Kidney capillary endothelial cell (primary cell): ENCODE measurements at regions not wholly inside any gene's neighbourhood (a gene's known extent, or its start where the extent isn't known, plus 50 kb on each side); places are given as distances from the start of the nearest gene placed in this dataset.

Experiments used
- DNase-seq: peaks from one replicate; pipeline ENCODE4 v3.0.0-alpha.2; 2018; ENCODE audit warnings: low spot score

DNA sequence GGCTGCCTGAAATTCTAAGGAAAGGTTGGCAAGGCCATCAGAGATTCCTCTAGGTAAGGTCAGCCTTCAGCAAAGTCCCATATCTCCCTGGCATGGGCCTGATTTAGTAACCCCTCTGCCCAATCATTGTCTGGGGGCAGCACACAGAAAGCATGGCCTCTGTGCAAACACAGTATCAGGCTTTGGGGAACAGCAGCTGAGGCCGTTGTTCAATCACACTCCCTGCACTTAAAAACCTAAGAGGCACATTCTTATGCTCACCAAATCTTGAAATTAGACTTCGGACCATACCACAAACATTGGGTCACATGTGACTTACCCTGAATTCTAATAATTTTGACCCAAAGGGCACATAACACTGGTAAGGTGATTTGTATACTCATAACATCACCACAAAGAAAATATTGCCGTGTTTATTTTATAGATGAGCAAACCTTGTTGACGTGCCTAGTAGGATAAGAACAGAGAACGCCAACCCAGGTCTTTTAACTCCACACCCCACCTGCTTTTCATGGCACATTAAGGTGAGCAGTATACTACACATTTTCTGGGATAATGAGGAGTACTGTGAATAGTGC lies 212.7 kb downstream of the HNMT start:
- no peak for DNase-seq

DNA sequence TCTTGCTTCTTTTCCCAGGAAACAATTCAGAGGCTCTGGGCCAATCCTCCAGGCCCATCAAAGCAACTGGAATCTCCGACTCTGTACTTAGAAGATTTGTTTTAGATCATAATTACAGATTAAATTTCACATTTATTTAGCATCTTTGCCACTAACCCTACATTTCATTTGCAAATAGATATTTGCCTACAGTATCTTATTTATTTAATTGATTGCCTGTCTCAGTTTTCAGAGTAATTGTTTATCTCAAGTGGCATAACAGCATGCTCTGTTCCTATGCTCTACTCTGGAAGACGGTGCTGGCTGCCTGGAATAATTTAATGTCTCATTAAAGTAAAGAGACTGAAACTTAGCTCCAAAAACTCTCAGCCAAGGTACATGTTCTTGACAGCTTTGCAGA lies 213.4 kb downstream of the HNMT start:
- no peak for DNase-seq

DNA sequence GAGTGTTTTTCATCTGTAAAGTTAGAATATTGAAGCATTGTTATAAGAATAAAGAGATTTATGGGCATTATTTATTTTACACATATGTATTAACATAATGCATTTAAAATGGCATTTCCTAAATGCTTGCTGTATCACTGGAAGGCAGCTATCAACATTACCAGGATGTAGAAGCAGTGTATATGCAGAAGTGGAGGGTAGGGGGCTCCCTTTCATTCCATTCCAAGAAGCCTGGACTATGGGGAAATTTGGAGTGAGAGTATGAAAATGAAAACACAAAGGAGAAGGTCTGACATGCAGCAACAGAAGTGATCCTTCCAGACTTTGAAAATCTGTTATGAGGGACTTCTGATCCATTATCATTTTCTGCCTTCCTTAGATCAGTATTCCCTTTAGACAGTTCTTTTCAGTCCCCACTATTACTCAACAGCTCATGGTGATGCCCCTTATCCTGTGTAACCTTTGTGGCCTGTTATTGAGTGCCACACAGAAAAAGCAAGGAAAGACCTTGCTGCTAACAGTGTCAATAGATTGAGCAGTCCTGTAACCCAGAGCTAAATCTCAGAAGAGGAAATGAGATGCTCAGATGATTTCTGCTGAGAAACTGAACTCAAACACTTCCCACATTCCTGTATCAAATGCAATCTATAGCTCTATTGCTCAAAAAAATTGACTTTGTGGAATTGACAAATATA lies 216.6 kb downstream of the HNMT start:
- no peak for DNase-seq

DNA sequence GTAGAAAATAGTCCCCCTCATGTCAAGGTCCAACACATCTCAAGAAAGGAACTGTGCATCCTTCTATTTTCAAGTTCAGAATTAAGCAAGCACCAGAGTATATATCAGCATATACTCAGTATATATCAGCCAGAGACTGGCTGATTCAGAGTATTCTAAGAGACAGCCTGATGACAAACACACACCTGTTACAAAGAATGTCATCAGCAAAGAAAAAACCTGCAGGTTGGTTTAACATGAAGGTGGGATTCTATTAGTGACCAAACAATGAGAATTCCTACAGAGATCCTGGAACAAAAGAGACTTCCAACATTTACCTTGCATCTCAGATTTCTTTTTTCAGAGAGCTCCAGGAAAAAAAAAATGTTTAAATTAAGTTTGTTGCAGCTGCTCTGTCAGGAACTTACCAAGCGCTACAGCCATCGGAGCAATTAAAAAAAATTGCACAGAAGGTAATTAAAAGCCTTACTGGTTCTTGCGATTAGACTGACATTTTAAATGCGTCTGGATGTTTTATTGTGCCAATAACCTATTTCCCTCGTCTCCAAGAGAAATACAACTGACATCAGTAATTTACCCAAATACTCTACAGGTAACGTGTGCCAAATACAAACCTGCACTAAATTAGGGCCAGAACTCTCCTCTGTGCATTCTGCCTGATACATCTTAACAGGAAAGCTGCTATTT lies 218.1 kb downstream of the HNMT start:
- DNase-seq, result no peak

DNA sequence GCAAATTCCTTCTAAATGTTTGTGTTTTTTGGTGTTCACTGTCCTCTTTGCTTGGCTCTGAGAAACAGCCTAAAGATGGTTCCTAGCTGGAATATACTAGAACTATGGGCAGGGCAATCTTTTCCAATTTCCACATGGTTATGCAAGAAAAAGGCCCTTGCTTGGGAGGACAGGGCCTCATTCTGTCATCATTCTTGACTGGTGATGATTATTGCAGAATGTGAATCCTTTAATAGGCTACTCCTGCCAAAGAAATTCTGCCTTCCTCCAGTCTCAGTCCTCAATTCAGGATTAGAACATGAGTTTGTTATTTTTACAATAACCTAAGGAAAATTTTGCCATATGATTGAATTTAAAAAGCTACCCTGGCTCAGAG lies 218.7 kb downstream of the HNMT start:
- no peak for DNase-seq

DNA sequence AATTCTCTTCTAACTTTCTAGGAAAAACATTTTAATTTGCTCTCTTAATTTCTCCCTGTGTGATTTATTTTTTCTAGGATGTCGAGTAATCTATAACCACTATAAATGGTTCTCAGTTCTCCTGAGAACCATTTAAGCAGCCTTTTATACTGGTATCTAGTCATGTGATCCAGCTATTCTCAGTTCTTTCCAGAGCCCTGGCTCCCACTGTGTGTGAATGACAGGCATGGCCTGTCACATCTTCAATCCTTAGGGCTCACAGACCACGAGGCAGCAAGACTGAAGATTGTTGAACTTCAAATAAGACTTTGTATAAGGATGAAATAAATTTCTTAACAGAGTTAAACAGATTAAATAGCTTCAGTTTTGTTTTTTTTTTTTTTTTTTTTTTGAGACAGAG lies 219.4 kb downstream of the HNMT start:
- DNase-seq, result no peak

DNA sequence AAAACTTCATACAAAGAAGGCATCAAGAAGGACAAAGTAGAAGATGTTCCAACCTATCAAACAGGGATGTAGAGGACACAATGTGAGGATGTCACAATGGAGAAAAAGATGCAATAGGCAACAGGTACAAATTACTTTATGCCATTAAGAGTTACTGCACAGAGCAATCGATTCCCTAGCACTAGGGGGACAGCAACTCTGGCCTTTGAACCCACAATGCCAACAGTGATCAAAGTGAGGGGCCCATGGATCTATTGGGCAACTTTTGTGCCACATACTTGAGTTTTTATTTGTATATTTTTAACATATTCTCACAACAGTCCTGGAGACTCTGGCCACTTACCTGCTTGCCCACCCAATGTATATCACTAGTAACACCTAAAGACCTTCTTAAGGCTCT lies 220.2 kb downstream of the HNMT start:
- DNase-seq, result no peak

DNA sequence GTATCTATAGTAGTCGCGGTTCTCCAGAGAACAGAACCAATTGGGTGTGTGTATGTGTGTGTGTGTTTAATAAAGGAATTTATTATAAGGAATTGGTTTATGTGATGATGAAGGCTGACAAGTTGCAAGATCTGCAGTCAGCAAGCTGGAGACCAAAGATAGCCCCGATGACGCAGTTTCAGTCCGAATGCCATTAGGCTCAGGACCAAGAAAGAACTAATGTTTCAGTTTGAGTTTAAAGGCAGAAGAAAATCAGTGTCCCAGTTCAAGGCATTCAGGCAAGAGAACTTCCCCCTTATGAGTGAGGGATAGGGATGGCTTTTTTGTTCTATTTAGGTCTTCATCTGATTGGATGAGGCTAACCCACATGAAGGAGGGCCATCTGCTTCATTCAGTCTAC lies 221.6 kb downstream of the HNMT start:
- no peak for DNase-seq

DNA sequence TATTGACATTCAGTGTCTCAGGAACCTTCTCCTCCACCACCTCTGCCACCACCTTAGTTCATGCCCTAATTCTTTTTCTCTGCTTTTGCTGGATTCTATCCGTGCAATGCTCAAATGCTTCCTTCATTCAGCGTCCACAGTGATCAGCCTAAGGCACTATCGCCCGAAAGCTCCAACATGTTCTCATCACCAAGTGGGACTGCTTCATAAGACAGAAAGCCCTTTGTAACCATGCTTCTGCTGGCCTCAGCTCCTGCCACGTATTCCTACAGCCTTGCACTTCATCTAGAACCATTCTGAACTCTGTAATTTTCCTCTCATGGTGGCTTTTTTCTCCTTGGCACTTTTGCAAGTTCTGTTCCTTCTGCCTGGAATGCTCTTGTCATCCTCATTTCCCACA lies 222.9 kb downstream of the HNMT start:
- DNase-seq, result no peak

DNA sequence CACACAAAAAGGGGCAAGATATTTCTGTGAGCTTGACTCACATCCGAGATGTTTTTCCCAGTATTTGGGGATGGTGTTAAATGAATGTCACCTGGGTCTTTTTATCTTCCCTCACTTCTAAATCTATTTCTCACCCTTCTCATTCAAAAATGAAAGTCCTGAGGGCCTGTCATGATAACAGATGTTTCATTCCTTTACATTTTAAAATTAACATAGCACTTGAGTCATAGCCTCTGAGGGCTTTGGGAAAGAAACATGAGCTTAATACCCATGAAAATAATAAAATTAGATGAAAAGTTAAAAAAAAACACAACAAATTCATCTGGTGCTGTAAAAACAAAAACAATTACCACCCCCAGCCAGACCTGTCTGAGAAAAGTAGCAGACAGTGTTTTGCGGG lies 226.7 kb downstream of the HNMT start:
- no peak for DNase-seq

DNA sequence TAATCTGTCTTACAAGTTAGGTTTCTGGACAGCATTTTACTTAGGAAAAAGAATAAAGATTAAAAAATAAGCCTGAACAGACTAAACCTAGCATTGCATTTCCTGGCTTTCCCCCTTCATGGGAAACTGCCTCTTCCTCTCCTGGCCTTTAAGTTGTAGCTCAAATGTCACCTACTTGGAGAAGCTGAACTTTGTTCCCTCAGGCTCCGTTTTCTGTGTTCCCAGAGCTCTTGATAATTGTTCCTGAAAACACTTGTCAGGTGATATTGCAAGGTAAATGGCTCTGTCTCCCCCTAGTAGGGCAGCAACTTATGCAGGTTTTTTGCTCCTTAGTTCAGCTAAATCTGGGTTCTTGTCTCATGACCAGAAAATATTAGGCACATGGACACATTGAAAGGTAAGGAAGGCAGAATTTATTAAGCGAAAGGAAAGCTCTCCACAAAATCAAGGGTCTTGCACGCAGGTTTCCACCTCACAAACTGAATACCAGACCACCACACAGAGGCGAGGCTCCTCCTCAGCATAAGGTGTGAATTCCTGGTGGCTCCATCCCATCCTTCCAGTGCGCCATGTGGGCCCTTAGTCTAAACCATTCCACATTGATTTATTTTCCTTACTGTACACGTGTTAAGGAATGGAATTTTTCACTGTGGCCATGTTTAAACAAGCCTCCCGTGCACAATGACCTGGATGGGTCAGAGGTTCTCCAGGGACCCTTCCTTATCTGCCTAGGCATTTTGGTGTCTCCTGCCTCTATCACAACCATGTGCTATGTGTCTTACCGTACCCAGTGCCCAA lies 229.3 kb downstream of the HNMT start:
- DNase-seq, result no peak

DNA sequence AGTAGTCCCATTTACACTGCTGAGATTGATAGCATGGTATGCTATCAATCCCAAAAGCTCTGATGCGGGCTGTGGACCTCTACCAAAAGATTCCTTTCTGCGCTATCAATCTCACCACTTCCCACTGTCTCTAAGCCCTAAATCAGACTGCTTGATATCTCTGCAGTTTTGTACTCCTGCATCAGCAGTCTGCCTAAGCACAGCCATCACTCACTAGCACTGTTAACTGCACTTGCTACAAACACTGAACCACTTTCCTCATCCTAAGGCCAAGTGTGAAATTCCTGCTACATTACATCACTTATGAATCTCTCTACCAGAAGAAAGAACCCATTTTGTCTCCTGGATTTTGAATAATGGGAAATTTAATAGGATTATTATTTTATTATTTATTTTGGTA lies 237.0 kb downstream of the HNMT start:
- no peak for DNase-seq

DNA sequence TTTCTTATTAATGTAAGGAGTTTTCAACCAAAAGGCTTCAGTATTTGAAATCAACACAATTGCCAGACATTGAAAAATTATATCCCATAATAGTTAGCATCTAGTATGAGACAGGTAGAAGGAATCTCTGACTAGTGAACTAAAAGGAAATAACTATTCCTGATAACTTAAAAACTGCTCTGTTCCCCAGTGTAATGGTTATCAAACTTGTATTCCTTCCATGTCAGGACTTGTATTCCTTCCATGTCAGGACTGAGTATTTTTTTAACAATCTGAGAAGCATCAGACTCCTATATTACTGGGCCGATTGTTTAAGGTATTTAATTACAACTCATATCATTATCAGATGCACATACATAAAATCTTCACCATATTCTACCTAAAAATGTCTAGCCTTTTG lies 238.5 kb downstream of the HNMT start:
- DNase-seq, result no peak

DNA sequence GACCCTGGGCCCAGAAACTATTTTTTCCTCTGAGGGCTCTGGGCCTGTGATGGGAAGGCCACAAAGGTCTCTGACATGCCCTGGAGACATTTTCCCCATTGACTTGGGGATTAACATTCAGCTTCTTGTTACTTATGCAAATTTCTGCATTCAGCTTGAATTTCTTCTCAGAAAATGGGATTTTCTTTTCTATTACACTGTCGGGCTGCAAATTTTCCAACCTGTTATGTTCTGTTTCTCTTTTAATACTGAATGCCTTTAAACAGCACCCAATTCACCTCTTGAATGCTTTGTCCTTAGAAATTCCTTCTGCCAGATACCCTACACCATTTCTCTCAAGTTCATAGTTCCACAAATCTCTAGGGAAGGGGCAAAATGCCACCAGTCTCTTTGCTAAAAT lies 241.0 kb downstream of the HNMT start:
- no peak for DNase-seq

DNA sequence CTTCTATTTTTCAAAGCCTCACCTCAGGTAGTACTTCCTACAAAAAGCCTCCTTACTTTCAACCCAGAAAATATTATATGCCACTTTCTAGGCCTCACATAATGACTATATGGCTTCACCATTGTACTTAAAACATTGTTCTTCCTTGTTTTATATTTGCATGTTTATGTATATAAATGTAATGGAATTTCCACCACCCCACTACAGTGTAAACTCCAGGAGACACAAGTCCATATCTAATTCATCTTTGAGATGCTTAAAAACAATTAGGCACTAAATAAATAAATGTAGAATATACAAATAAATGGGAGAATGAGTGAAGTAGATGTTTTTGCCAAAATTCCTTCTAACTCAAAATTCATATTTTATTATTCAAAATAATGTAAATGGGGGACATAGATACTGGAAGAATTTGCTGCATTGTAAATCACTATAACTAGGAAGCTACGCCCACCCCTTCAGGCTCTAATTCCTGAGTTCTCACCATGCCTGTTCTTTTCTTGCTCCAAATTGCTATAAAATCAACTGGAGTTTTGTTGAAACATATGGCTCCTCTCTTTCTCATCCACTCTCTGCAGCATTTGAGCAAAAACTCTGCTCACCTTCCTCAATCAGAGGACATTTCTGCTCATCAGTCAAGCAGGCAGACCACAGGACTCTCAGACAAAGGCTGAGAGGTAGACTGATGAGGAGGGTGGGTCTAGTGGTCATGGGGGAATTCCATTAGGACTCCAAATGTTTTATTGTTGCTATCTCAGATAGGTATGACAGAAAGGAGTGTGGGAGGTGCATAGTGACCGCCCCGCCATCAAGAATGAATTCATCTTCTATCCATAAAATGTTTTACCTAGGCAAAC lies 243.0 kb downstream of the HNMT start:
- no peak for DNase-seq

DNA sequence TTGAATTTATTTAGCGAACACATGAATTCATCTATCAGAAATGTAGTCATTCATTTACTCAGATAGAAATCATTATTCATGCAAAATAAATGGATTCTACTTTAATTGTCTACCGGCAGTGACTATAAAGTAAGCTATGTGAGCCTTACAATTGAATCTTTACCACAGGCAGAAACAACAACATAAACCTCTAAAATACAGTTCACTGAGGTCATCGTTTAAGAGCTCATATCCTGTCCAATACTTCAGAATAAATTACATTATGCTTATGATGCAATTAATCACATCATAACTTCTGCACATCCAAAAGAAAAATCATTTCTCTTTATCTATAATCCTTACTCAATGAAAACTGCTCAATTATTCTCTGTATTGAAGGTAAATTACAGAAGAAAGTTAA lies 244.7 kb downstream of the HNMT start:
- peak; percentile 30 for DNase-seq

DNA sequence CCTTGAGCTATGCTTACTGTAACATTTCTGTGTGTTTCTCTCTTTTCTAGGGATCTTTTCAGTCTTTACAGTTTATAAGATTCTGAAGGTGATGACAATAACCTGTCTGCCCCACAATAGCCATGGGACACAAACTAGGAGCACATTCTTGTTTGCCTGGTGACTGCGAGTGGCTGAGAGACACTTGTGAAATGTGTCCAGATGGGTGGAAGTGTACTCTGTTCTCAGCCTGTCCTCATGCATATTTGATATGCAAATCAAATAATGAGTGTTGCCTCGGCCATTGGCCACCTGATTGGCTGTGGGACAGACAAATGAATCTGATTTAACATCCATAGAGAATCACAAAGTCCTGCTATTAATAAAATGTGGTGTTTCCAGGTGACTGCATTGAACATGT lies 246.2 kb downstream of the HNMT start:
- no peak for DNase-seq

DNA sequence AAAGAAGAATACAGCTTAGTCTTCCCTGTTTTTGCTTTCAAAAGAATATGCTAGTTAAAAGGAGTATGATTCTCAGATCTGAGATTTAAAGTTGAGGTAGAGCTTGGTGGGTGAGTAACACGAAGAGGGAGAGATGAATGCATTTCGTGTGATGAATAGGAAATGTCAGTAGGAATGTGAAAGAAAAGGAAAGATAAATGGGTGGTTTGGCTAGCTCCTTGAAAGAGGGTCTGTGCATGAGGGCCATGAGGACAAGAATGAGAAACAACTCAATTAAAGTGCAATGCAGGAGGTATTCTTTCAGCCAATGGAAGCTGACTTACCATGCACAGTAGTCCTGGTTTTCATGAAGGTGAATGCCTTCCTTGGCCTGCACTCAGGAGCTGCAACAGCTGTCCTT lies 248.2 kb downstream of the HNMT start:
- no peak for DNase-seq

DNA sequence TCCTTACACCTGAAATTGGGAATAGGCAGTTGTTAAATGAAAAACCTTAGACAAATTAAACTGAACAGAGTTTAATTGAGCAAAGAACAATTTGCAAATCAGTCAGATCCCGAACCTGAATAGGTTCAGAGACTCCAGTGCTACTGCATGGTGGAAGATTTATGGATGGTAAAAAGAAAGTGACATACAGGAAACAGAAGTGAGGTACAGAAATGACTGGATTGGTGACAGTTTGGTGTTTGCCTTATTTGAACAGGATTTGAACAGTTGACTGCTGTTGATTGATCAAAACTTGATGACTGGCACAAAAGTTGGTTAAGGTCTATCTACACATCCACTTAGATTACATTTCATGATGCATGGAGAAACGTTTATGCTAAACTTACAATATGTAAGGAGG lies 248.8 kb downstream of the HNMT start:
- no peak for DNase-seq

DNA sequence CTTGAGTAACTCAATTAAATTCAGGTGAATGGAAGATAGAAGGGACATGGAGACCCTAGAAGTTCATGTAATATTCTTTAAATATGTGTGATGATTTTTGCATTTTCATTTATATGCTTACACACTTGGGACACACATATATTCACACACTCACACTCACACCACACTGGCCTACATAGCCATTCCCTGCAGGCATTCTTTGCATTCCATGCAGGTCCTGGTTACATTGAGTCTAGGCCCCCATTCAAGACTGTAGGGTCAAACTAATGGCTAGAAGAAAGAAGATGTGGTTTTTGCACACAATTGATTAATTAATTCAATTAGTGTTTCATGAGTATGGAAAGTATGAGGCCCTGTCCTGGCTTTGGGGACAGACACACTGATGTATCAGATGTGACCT lies 249.4 kb downstream of the HNMT start:
- no peak for DNase-seq

DNA sequence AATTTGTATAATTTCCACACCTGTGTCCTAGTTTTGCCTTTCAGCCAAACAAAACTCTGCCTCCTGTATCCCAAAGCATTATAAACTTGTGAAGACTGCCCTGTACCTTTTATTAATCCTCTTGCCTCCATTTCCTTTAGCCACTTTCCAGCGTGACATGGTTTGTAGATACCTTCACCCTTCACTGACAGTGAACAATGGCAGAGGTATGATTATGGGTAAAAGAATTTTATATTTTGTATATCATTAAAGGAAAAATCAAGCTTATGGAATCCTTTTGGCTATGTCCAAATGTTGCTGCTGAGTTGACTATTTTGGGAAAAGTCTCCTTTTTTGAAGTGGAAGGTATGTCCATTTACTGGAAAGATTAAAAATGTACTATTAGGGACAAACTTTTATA lies 251.7 kb downstream of the HNMT start:
- no peak for DNase-seq

DNA sequence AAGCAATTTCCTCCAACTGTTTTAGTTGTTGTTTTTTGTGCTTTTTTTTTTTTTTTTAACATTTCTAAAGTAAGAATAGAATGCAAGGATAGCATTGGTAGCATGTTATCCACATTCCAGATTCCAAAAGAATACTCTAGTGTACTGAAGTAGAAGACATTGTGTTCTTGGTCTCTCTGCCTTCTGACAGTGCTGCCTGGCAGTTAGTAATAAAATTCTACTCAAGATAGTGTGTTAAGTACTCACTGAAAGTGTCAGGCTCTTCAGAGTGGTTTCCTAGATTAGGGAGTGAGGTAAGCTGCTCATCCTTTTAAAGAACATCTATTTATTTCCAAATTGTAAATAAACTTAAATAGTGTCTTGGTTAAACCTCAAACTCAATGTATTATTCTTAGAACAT lies 253.7 kb downstream of the HNMT start:
- DNase-seq, result no peak
